ENCODE measurements at regions not wholly inside any gene's neighbourhood (a gene's known extent, or its start where the extent isn't known, plus 50 kb on each side); places are given as distances from the start of the nearest gene placed in this dataset.

- no peaks in the 10 kb centered on the region for H3K9me3 ChIP-seq (ENCODE audit: control insufficient read depth, insufficient read depth, low read depth, low read length)
- H3K36me3 ChIP-seq (ENCODE audit: control insufficient read depth, insufficient read depth, low read length): no peaks in the 10 kb centered on the region
- no peaks in the 10 kb centered on the region for H3K27me3 ChIP-seq (ENCODE audit: control insufficient read depth, insufficient read depth, low read length)
- no peak overlapping the region for H3K9ac ChIP-seq (ENCODE audit: insufficient read depth, low read length)
- no peak overlapping the region for H2AFZ ChIP-seq (ENCODE audit: low read length)
- no peak for DNase-seq (ENCODE audit: low read depth in 2 of 2)
- H3K4me3 ChIP-seq (replicated peaks in 1 of 4; ENCODE audit: control extremely low read depth in 1 of 4, insufficient read depth in 1 of 4, low read depth in 3 of 4, low read length in 4 of 4): no peak overlapping the region
- no peak overlapping the region for H3K27ac ChIP-seq (ENCODE audit: insufficient read depth, low read length)
- H4K20me1 ChIP-seq (ENCODE audit: control insufficient read depth, extremely low read depth, insufficient read depth, low read length): no peaks in the 10 kb centered on the region
- no peaks in the 10 kb centered on the region for H3K4me1 ChIP-seq (ENCODE audit: control insufficient read depth, extremely low read depth, insufficient read depth, low read length)
- H3K4me2 ChIP-seq (ENCODE audit: extremely low read depth, insufficient read depth, low read length): no peak overlapping the region
- TF ChIP-seq CTCF (conservative IDR thresholded peaks at IDR 0.05 in 1 of 2, IDR thresholded peaks at IDR 0.05 in 1 of 2; ENCODE audit: low read depth in 1 of 2, low read length in 2 of 2) (no peak), EZH2 (IDR thresholded peaks at IDR 0.05; ENCODE audit: low read length, missing control alignments) (no peak)
- H3K79me2 ChIP-seq (ENCODE audit: control insufficient read depth, insufficient read depth, low read length): no peaks in the 10 kb centered on the region
These were observed 373.3 kb upstream of the FAM174A start for GRCh38 chr5:100161868-100162267.

- Histone ChIP-seq H3K4me1 (ENCODE audit: control insufficient read depth, extremely low read depth, insufficient read depth, low read length) (no peaks in the 10 kb centered on the region), H3K36me3 (ENCODE audit: control insufficient read depth, insufficient read depth, low read length) (no peaks in the 10 kb centered on the region), H3K79me2 (ENCODE audit: control insufficient read depth, insufficient read depth, low read length) (no peaks in the 10 kb centered on the region), H2AFZ (ENCODE audit: low read length) (no peak overlapping the region), H3K27ac (ENCODE audit: insufficient read depth, low read length) (no peak overlapping the region), H3K4me2 (ENCODE audit: extremely low read depth, insufficient read depth, low read length) (no peak overlapping the region), H3K4me3 (replicated peaks in 1 of 4; ENCODE audit: control extremely low read depth in 1 of 4, insufficient read depth in 1 of 4, low read depth in 3 of 4, low read length in 4 of 4) (no peak overlapping the region), H3K27me3 (ENCODE audit: control insufficient read depth, insufficient read depth, low read length) (no peaks in the 10 kb centered on the region), H4K20me1 (ENCODE audit: control insufficient read depth, extremely low read depth, insufficient read depth, low read length) (no peaks in the 10 kb centered on the region), H3K9me3 (ENCODE audit: control insufficient read depth, insufficient read depth, low read depth, low read length) (no peaks in the 10 kb centered on the region), H3K9ac (ENCODE audit: insufficient read depth, low read length) (no peak overlapping the region)
- DNase-seq (ENCODE audit: low read depth in 2 of 2): no peak
- TF ChIP-seq EZH2 (IDR thresholded peaks at IDR 0.05; ENCODE audit: low read length, missing control alignments) (no peak), CTCF (conservative IDR thresholded peaks at IDR 0.05 in 1 of 2, IDR thresholded peaks at IDR 0.05 in 1 of 2; ENCODE audit: low read depth in 1 of 2, low read length in 2 of 2) (no peak)
These were observed 378.1 kb upstream of the FAM174A start for GRCh38 chr5:100157066-100157465.

GRCh38 chr5:100148239-100148638, 386.9 kb upstream of the FAM174A start:
- no peak overlapping the region for H3K4me2 ChIP-seq (ENCODE audit: extremely low read depth, insufficient read depth, low read length)
- no peak for TF ChIP-seq EZH2 (IDR thresholded peaks at IDR 0.05; ENCODE audit: low read length, missing control alignments)
- H4K20me1 ChIP-seq (ENCODE audit: control insufficient read depth, extremely low read depth, insufficient read depth, low read length): no peaks in the 10 kb centered on the region
- H3K36me3 ChIP-seq (ENCODE audit: control insufficient read depth, insufficient read depth, low read length): no peaks in the 10 kb centered on the region
- H3K27me3 ChIP-seq (ENCODE audit: control insufficient read depth, insufficient read depth, low read length): no peaks in the 10 kb centered on the region
- no peaks in the 10 kb centered on the region for H3K9me3 ChIP-seq (ENCODE audit: control insufficient read depth, insufficient read depth, low read depth, low read length)
- no peak for DNase-seq (ENCODE audit: low read depth in 2 of 2)
- H3K4me1 ChIP-seq (ENCODE audit: control insufficient read depth, extremely low read depth, insufficient read depth, low read length): no peaks in the 10 kb centered on the region
- H2AFZ ChIP-seq (ENCODE audit: low read length): no peak overlapping the region
- no peak overlapping the region for H3K4me3 ChIP-seq (replicated peaks in 1 of 4; ENCODE audit: control extremely low read depth in 1 of 4, insufficient read depth in 1 of 4, low read depth in 3 of 4, low read length in 4 of 4)
- no peak overlapping the region for H3K9ac ChIP-seq (ENCODE audit: insufficient read depth, low read length)
- no peaks in the 10 kb centered on the region for H3K79me2 ChIP-seq (ENCODE audit: control insufficient read depth, insufficient read depth, low read length)
- no peak overlapping the region for H3K27ac ChIP-seq (ENCODE audit: insufficient read depth, low read length)

All from fibroblast of lung (primary cell).